Fibroblast of mammary gland (primary cell): ENCODE measurements at regions not wholly inside any gene's neighbourhood (a gene's known extent, or its start where the extent isn't known, plus 50 kb on each side); places are given as distances from the start of the nearest gene placed in this dataset.

Experiments
- DNase-seq: peaks from one replicate; pipeline ENCODE4 v3.0.0-alpha.2; 2010; ENCODE audit warnings: low read depth
- H3K4me3 ChIP-seq: 2 replicates; pipeline ENCODE4 v1.5.1; 2011; ENCODE audit warnings: low read depth, mild to moderate bottlenecking, low read length, moderate library complexity; ENCODE audit not compliant: control insufficient read depth
- TF ChIP-seq, protein P1 (sequence below): conservative IDR thresholded peaks from 2 replicates; pipeline ENCODE4 v1.5.1; 2011; ENCODE audit warnings: low read depth, low read length, inconsistent platforms; ENCODE audit not compliant: control insufficient read depth, insufficient read depth

DNA sequence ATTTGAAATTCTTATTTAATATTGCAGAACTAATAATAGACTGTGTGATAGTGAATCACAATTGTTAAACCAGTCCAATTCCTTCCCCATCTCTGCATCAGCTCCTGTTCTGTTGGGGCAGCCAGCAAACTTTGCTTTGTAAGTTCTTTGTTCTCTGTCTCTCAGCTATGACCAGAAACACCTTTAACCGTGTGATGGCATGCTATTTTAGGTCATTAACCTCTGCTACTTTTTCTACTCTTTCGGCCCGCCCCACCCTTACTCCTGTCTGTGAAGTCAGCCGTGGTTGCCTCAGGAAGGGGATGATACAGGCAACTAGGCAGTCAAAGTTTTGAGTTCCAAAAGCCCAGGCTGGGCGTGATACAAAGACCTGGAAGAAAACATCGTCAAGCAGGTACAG, 51.3 kb upstream of the EGFL6 start:
- H3K4me3 ChIP-seq: no peak overlapping the region
- no peak for DNase-seq
- TF ChIP-seq, protein P1, sequence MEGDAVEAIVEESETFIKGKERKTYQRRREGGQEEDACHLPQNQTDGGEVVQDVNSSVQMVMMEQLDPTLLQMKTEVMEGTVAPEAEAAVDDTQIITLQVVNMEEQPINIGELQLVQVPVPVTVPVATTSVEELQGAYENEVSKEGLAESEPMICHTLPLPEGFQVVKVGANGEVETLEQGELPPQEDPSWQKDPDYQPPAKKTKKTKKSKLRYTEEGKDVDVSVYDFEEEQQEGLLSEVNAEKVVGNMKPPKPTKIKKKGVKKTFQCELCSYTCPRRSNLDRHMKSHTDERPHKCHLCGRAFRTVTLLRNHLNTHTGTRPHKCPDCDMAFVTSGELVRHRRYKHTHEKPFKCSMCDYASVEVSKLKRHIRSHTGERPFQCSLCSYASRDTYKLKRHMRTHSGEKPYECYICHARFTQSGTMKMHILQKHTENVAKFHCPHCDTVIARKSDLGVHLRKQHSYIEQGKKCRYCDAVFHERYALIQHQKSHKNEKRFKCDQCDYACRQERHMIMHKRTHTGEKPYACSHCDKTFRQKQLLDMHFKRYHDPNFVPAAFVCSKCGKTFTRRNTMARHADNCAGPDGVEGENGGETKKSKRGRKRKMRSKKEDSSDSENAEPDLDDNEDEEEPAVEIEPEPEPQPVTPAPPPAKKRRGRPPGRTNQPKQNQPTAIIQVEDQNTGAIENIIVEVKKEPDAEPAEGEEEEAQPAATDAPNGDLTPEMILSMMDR: no peak

DNA sequence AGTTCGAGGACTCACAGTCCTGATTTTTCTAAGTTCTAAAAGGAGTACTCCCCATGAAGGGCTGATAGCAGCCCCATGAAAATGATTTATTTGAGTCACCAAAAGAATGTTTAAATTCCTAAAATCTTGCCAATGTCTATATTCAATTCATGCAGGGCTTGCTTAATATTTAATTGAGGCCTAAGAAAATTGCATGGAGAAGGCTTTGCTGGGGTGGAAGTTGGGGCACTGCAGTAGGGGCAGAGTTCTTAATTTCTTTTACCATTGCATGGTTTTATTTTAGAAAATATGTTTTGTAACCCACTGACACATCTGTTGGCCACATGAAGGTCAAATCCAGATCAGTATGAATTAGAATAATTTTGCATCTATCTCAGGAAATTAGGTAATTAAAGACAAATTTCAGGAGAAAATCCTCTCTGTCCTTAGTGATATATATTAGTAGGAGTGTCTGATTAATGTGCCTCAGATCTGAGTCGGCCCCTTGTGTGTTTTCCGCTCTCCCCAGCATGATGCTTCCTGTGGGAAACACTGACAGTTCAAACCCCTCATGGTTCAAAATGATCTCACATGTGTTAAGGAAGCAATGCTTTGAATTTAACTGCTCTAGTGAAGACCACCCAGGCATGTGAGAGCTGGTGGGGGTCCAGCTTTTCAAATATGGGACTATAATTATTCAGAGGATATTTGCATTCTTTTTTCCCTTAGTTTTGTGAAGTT, 54.0 kb upstream of the EGFL6 start:
- no peak for DNase-seq
- TF ChIP-seq, protein P1: no peak
- no peak overlapping the region for H3K4me3 ChIP-seq

DNA sequence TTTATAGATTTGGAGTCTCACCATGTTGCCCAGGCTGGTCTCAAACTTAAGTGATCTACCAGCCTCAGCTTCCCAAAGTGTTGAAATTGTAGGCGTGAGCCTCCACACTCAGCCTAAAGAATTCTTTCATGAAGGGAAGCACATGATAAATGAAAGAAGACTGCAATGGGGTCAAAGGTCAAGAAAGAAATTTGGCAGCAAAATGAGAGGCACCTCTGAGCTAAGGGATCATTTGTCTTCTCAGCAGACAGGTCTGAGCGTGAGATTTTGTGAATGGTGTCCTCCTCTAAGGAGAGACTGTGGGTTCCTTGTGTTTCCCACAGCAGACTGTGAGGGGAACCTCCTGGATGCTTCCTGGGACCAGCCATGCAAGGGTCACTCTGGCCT, 57.5 kb upstream of the EGFL6 start:
- no peak overlapping the region for H3K4me3 ChIP-seq
- peak; percentile 29 for DNase-seq
- TF ChIP-seq, protein P1: no peak

DNA sequence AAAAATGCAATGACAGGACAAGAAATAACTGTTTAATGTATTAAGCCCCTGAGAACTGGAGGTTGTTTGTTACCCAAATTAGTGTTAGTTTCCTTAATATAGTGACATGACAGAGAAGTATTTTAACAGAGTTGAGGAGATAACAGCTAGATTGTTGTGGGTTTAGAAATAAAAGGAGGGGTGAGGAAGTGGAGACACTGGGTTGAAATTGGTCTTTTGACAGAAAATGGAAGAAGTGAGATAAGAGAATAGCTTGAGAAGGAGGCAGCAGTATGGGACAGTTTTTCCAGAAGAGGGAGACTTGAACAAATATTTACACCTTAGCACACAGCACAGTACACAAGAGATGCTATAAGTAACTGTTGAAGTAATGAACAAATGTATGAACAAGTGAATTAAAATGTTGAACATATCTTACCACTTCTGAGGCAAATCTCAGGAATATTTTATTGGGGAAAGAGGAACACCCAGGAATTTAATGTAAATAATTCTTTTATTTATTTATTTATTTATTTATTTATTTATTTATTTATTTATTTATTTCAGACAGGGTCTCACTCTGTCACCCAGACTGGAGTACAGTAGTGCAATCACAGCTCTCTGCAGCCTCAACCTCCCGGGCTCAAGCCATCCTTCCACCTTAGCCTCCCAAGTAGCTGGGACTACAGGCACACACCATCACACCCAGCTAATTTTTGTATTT, 58.0 kb upstream of the EGFL6 start:
- TF ChIP-seq, protein P1: no peak
- no peak overlapping the region for H3K4me3 ChIP-seq
- no peak for DNase-seq

DNA sequence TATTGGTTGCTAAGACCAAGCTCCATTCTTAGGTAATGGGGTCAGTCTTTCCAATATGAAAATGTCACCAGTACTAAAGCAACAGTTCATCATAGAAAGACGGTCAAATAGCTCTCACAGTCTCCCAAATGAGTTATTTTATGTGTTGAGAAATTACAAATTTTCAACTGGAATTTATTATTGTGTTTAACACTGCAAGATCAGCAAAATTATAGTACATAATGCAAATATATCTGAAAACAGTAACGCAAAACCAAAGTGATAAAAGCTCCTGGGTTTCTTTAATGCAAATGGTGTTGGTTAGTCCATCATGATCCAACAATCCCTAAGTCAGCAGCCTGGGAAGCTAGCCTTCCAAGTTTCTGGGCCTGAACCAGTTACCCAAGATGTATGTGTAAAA, 61.5 kb upstream of the EGFL6 start:
- H3K4me3 ChIP-seq: no peak overlapping the region
- TF ChIP-seq, protein P1: no peak
- DNase-seq: no peak

DNA sequence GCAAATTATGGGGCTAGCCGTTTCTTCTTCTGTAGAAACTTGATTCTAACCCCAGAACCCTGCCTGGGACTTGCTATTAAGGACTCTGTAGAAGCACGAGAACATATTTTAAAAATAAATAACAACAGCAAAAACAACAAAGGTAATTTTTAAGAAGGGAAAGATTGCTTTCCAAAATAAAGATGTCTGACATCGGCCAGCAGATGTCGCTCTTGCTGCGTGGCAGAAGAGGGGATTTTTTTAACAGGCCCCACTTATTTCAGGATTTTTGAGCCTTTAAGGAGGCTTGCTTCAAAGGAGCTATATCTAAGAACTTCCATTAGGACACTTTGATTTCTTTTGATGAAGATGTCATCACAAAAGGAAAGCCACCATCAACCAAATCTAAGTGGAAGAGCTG, 62.8 kb upstream of the EGFL6 start:
- no peak overlapping the region for H3K4me3 ChIP-seq
- peak; percentile 68 for DNase-seq
- TF ChIP-seq, protein P1: peak; percentile 86

DNA sequence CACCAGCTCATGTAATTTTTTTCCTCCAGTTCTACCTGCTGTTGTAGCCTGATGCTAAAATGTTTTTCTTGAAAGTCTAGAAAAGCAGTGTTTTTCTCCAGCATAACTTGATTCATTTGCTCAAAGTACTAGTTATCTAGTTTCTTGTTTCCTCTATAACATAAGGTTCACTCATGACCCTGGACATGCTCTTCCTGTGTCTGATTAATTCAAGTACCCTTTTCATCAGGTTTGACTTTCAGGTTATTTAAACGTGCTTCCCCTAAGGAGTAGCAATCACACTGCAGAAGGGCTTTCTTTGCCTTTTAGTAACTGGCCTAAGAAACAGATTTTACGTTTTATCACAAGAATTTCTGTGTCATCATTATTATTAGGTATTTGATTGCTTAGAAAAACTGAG, 66.8 kb upstream of the EGFL6 start:
- H3K4me3 ChIP-seq: no peak overlapping the region
- TF ChIP-seq, protein P1: no peak
- no peak for DNase-seq
